ENCODE measurements at regions not wholly inside any gene's neighbourhood (a gene's known extent, or its start where the extent isn't known, plus 50 kb on each side); places are given as distances from the start of the nearest gene placed in this dataset.

DNA sequence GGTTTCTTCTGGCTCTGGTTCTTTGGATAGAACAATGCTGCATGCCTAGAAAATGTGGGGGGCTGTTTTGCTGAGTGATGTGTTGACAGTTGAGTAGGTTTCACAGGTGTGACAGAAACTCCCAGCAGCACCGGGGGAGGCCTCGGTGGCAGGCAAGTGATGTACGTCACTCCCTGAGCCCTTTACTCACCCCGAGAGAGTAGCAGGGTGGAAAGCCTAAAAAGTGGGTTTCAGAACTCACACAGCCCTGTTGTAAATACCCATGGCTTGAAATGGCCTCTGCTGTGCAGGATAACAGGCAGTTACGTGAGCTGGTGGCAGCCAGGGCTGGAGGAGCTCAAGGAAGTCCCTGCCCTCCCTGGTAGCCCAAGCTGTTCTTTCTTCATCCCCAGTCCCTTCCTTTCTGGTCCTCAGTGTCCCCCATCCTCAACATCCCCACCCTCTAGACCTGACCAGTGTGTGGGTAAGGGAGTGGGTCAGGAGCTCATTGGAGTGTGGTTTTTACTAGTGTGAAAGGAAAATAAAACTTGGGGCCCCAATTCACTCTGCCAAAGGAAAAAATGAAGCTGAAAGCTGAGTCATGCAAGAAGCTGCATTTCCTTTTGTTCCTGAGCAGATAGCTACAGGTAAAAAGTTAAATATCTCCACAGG is 258.1 kb downstream of the STK31 start:
- Histone ChIP-seq H3K9me3 (ENCODE audit: control insufficient read depth in 2 of 2, insufficient read depth in 1 of 2, low read length in 1 of 2) (no peaks in the 10 kb centered on the region), H3K36me3 (ENCODE audit: control insufficient read depth in 2 of 2, insufficient read depth in 2 of 2, low read length in 1 of 2) (no peaks in the 10 kb centered on the region), H3K27ac (ENCODE audit: low read depth in 1 of 2, low read length in 1 of 2) (peak overlapping the region in 1 of 2 donors; percentile 61), H3K27me3 (ENCODE audit: control insufficient read depth in 2 of 2, insufficient read depth in 1 of 2, low read length in 1 of 2) (no peaks in the 10 kb centered on the region), H3K4me1 (ENCODE audit: control insufficient read depth in 2 of 2, insufficient read depth in 2 of 2, low read length in 2 of 2) (no peaks in the 10 kb centered on the region), H3K4me3 (ENCODE audit: low read length in 2 of 2) (no peak overlapping the region)
- 85% methylated on average over 5 of the region's 5 CpGs for WGBS
- peak in 2 of 9 donors; percentile 17 to 48 for DNase-seq (ENCODE audit: low read depth in 6 of 9, low spot score in 9 of 9)

DNA sequence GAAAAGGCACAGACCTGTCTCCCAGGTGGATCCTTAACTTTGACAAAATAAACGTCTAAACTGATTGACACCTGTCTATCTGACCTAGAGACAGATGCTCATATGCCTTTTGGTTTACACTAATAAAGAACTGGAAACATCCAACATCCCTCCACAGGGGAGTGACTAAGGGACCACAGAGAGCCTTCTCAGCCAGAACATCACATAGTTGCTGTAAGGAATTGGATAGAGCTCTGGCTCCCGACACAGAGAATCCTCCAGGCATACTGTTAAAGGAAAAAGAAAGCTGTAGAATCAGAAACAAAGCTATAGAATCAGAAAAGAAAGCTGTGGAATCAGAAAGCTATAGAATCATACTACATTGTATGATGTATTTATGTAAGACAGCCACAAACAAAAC is 258.8 kb downstream of the STK31 start:
- Histone ChIP-seq H3K27ac (ENCODE audit: low read depth in 1 of 2, low read length in 1 of 2) (no peak overlapping the region), H3K9me3 (ENCODE audit: control insufficient read depth in 2 of 2, insufficient read depth in 1 of 2, low read length in 1 of 2) (no peaks in the 10 kb centered on the region), H3K4me1 (ENCODE audit: control insufficient read depth in 2 of 2, insufficient read depth in 2 of 2, low read length in 2 of 2) (no peaks in the 10 kb centered on the region), H3K4me3 (ENCODE audit: low read length in 2 of 2) (no peak overlapping the region), H3K27me3 (ENCODE audit: control insufficient read depth in 2 of 2, insufficient read depth in 1 of 2, low read length in 1 of 2) (no peaks in the 10 kb centered on the region), H3K36me3 (ENCODE audit: control insufficient read depth in 2 of 2, insufficient read depth in 2 of 2, low read length in 1 of 2) (no peaks in the 10 kb centered on the region)
- DNase-seq (ENCODE audit: low read depth in 6 of 9, low spot score in 9 of 9), result no peak
- 93% methylated on average over 2 of the region's 2 CpGs for WGBS

DNA sequence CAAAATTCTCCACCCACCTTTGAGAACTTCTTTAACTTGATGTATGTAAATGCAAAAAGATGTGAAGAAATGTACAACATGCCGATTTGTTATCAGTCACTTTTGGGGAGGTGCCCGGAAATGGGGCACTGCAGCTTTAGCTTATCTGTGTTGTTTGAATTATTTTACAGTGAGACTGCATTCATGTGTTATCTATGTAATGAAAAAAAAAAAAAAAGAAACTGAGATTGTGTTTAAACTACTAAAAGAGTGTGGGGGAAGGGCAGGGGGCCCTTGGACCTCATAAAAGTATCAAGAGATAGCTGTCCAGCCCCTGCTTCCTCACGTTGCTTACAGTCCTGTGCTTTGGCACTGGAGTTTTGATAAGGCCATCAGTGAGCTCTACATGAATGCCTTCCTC is 259.4 kb downstream of the STK31 start:
- Histone ChIP-seq H3K27me3 (ENCODE audit: control insufficient read depth in 2 of 2, insufficient read depth in 1 of 2, low read length in 1 of 2) (no peaks in the 10 kb centered on the region), H3K4me3 (ENCODE audit: low read length in 2 of 2) (no peak overlapping the region), H3K9me3 (ENCODE audit: control insufficient read depth in 2 of 2, insufficient read depth in 1 of 2, low read length in 1 of 2) (no peaks in the 10 kb centered on the region), H3K4me1 (ENCODE audit: control insufficient read depth in 2 of 2, insufficient read depth in 2 of 2, low read length in 2 of 2) (no peaks in the 10 kb centered on the region), H3K36me3 (ENCODE audit: control insufficient read depth in 2 of 2, insufficient read depth in 2 of 2, low read length in 1 of 2) (no peaks in the 10 kb centered on the region), H3K27ac (ENCODE audit: low read depth in 1 of 2, low read length in 1 of 2) (no peak overlapping the region)
- DNase-seq (ENCODE audit: low read depth in 6 of 9, low spot score in 9 of 9), result no peak
- 95% methylated on average over 3 of the region's 3 CpGs for WGBS

DNA sequence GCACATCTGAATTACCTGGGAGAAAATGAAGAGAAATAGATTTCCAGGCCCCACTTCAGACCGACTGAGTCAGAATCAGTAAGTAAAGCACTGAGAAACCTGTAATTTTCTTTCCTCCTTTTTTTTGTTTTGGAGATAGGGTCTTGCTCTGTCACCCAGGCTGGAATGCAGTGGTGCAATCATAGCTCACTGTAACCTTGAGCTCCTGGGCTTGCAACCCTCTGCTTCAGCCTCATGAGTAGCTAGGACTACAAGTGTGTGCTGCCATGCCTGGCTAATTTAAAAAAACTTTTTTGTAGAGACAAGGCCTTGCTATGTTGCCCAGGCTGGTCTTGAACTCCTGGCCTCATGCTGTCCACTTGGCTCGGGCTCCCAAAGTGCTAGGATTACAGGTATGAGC is 260.2 kb downstream of the STK31 start:
- no peak overlapping the region for H3K4me3 ChIP-seq (ENCODE audit: low read length in 2 of 2)
- no peak for DNase-seq (ENCODE audit: low read depth in 6 of 9, low spot score in 9 of 9)
- no peaks in the 10 kb centered on the region for H3K36me3 ChIP-seq (ENCODE audit: control insufficient read depth in 2 of 2, insufficient read depth in 2 of 2, low read length in 1 of 2)
- H3K4me1 ChIP-seq (ENCODE audit: control insufficient read depth in 2 of 2, insufficient read depth in 2 of 2, low read length in 2 of 2), result no peaks in the 10 kb centered on the region
- H3K9me3 ChIP-seq (ENCODE audit: control insufficient read depth in 2 of 2, insufficient read depth in 1 of 2, low read length in 1 of 2), result no peaks in the 10 kb centered on the region
- 94% methylated on average over 2 of the region's 2 CpGs for WGBS
- no peak overlapping the region for H3K27ac ChIP-seq (ENCODE audit: low read depth in 1 of 2, low read length in 1 of 2)
- H3K27me3 ChIP-seq (ENCODE audit: control insufficient read depth in 2 of 2, insufficient read depth in 1 of 2, low read length in 1 of 2), result no peaks in the 10 kb centered on the region

DNA sequence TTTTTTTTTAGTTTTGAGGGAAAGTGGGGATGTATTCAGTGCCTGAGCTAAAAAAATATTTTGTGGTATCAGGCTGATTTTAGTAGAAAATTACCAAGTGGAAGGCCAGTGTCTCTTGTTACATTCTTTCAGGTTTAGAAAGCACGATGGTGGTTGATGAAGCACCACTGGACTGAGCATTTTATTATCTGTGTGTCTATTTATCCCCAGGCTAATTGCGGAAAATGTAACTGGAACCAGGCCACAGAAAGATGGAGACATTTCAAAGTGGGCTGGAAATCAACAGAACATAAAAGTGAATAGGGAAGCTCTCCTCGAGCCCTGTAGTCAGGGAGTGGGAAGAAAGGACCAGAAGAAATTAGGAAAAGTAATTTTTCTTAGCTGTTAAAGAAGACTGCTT is 261.0 kb downstream of the STK31 start:
- Histone ChIP-seq H3K4me1 (ENCODE audit: control insufficient read depth in 2 of 2, insufficient read depth in 2 of 2, low read length in 2 of 2) (no peaks in the 10 kb centered on the region), H3K27me3 (ENCODE audit: control insufficient read depth in 2 of 2, insufficient read depth in 1 of 2, low read length in 1 of 2) (no peaks in the 10 kb centered on the region), H3K36me3 (ENCODE audit: control insufficient read depth in 2 of 2, insufficient read depth in 2 of 2, low read length in 1 of 2) (no peaks in the 10 kb centered on the region), H3K4me3 (ENCODE audit: low read length in 2 of 2) (no peak overlapping the region), H3K27ac (ENCODE audit: low read depth in 1 of 2, low read length in 1 of 2) (no peak overlapping the region), H3K9me3 (ENCODE audit: control insufficient read depth in 2 of 2, insufficient read depth in 1 of 2, low read length in 1 of 2) (no peaks in the 10 kb centered on the region)
- WGBS, result 86% methylated on average over 3 of the region's 3 CpGs
- no peak for DNase-seq (ENCODE audit: low read depth in 6 of 9, low spot score in 9 of 9)

DNA sequence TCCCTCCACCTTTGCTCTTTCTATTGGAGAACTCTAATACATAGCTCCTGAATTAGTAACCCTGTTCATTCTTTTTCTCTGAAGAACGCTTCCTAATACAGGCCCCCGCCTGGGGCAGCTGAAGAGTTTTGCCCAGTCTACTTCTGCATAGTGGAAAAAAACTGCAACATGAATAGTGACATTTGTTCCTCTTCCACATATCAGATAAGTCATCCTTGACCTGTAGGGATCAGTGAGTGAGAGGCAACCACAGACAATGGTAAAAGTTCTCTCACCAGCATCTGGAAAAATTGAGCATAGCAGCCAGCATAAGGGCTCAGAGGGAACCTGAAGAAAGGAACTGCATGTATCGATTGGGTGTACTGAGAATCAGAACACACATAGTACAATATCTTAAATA is 262.0 kb downstream of the STK31 start:
- whole genome bisulfite sequencing, result 98% methylated on average over 3 of the region's 3 CpGs
- H3K4me1 ChIP-seq (ENCODE audit: control insufficient read depth in 2 of 2, insufficient read depth in 2 of 2, low read length in 2 of 2), result no peaks in the 10 kb centered on the region
- no peaks in the 10 kb centered on the region for H3K27me3 ChIP-seq (ENCODE audit: control insufficient read depth in 2 of 2, insufficient read depth in 1 of 2, low read length in 1 of 2)
- no peak overlapping the region for H3K4me3 ChIP-seq (ENCODE audit: low read length in 2 of 2)
- no peaks in the 10 kb centered on the region for H3K36me3 ChIP-seq (ENCODE audit: control insufficient read depth in 2 of 2, insufficient read depth in 2 of 2, low read length in 1 of 2)
- H3K9me3 ChIP-seq (ENCODE audit: control insufficient read depth in 2 of 2, insufficient read depth in 1 of 2, low read length in 1 of 2), result no peaks in the 10 kb centered on the region
- H3K27ac ChIP-seq (ENCODE audit: low read depth in 1 of 2, low read length in 1 of 2), result no peak overlapping the region
- no peak for DNase-seq (ENCODE audit: low read depth in 6 of 9, low spot score in 9 of 9)

DNA sequence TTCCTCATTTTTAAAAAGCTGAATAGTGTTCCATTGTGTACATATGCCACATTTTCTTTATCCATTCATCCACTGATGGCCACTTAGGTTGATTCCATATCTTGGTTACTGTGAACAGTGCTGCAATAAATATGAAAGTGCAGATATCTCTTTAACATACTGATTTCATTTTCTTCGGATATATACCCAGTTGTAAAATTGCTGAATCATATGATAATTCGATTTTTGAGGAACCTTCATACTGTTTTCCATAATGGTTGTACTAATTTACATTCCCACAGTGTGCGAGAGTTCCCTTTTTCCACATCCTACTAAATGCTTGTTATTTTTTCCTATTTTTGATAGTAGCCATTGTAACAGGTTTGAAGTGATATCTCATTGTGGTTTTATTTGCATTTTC is 263.2 kb downstream of the STK31 start:
- no peaks in the 10 kb centered on the region for H3K4me1 ChIP-seq (ENCODE audit: control insufficient read depth in 2 of 2, insufficient read depth in 2 of 2, low read length in 2 of 2)
- no peak for DNase-seq (ENCODE audit: low read depth in 6 of 9, low spot score in 9 of 9)
- H3K9me3 ChIP-seq (ENCODE audit: control insufficient read depth in 2 of 2, insufficient read depth in 1 of 2, low read length in 1 of 2), result no peaks in the 10 kb centered on the region
- H3K27me3 ChIP-seq (ENCODE audit: control insufficient read depth in 2 of 2, insufficient read depth in 1 of 2, low read length in 1 of 2), result no peaks in the 10 kb centered on the region
- H3K27ac ChIP-seq (ENCODE audit: low read depth in 1 of 2, low read length in 1 of 2), result no peak overlapping the region
- H3K36me3 ChIP-seq (ENCODE audit: control insufficient read depth in 2 of 2, insufficient read depth in 2 of 2, low read length in 1 of 2), result no peaks in the 10 kb centered on the region
- WGBS, result 76% methylated on average over 3 of the region's 3 CpGs
- no peak overlapping the region for H3K4me3 ChIP-seq (ENCODE audit: low read length in 2 of 2)

DNA sequence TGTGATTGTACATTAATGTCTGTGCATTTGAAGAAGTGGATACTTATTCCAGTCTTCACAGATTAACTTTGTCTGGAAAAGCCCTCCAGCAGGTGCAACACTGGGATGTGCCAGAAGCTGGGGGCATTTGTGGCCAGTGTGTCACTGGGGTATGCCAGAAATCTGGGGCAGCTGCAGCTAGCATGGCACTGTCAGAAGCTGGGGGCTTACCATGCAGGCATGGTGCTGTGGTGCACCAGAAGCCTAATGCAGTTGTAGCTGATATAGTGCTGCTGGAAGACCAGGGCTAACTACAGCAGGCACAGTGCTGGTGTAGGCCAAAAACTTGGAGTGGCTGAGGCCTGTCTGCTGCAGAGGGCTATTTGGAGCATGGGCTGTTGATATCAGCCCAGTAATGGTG is 270.1 kb downstream of the STK31 start:
- Histone ChIP-seq H3K4me3 (ENCODE audit: low read length in 2 of 2) (no peak overlapping the region), H3K9me3 (ENCODE audit: control insufficient read depth in 2 of 2, insufficient read depth in 1 of 2, low read length in 1 of 2) (peaks cover 0 to 6% of the 10 kb centered on the region in 2 donors), H3K4me1 (ENCODE audit: control insufficient read depth in 2 of 2, insufficient read depth in 2 of 2, low read length in 2 of 2) (no peaks in the 10 kb centered on the region), H3K36me3 (ENCODE audit: control insufficient read depth in 2 of 2, insufficient read depth in 2 of 2, low read length in 1 of 2) (no peaks in the 10 kb centered on the region), H3K27me3 (ENCODE audit: control insufficient read depth in 2 of 2, insufficient read depth in 1 of 2, low read length in 1 of 2) (no peaks in the 10 kb centered on the region), H3K27ac (ENCODE audit: low read depth in 1 of 2, low read length in 1 of 2) (no peak overlapping the region)
- no peak for DNase-seq (ENCODE audit: low read depth in 6 of 9, low spot score in 9 of 9)

DNA sequence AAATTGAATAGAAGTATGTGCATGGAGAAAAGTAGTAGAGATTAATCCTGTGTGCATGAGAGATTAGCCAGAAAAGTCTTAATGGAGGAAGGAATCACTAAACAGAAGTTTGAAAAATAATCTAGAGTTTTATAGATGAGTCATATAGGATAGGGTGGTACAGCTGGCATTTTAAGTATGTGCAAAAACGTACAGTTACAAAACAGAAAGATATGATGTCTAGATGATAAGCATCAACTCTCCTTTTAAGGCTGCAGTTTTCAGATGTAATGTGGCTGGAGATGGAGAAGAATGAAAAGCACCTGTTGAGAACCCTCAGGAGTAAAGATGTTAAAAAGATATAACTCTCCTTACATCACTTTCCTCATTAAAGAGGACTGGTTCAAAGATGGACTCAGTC is 271.3 kb downstream of the STK31 start:
- DNase-seq (ENCODE audit: low read depth in 6 of 9, low spot score in 9 of 9), result peak in 1 of 9 donors; percentile 18
- Histone ChIP-seq H3K9me3 (ENCODE audit: control insufficient read depth in 2 of 2, insufficient read depth in 1 of 2, low read length in 1 of 2) (peaks cover 0 to 6% of the 10 kb centered on the region in 2 donors), H3K27me3 (ENCODE audit: control insufficient read depth in 2 of 2, insufficient read depth in 1 of 2, low read length in 1 of 2) (no peaks in the 10 kb centered on the region), H3K36me3 (ENCODE audit: control insufficient read depth in 2 of 2, insufficient read depth in 2 of 2, low read length in 1 of 2) (no peaks in the 10 kb centered on the region), H3K4me3 (ENCODE audit: low read length in 2 of 2) (no peak overlapping the region), H3K4me1 (ENCODE audit: control insufficient read depth in 2 of 2, insufficient read depth in 2 of 2, low read length in 2 of 2) (no peaks in the 10 kb centered on the region), H3K27ac (ENCODE audit: low read depth in 1 of 2, low read length in 1 of 2) (no peak overlapping the region)
- 29% methylated on average over 1 of the region's 1 CpG for WGBS

DNA sequence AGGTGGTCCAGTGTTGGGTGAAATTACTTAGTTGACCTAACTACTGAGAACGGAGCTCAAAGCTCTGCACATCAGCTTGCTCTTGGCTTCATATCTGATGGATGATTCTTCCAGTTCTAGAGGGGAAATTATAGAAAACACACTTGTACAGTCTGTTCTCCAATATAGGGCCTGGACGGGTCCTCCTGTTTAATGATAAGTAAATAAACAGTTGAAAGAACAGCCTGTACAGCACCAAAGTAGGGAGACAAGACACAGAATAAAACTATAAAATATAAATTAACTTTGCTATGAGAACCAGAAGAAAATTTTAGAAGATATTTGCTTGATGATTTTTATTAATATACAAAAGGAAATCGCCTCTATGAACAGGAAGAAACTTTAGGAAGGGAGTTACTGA is 271.7 kb downstream of the STK31 start:
- no peak overlapping the region for H3K4me3 ChIP-seq (ENCODE audit: low read length in 2 of 2)
- no peaks in the 10 kb centered on the region for H3K4me1 ChIP-seq (ENCODE audit: control insufficient read depth in 2 of 2, insufficient read depth in 2 of 2, low read length in 2 of 2)
- no peaks in the 10 kb centered on the region for H3K27me3 ChIP-seq (ENCODE audit: control insufficient read depth in 2 of 2, insufficient read depth in 1 of 2, low read length in 1 of 2)
- H3K36me3 ChIP-seq (ENCODE audit: control insufficient read depth in 2 of 2, insufficient read depth in 2 of 2, low read length in 1 of 2), result no peaks in the 10 kb centered on the region
- peaks cover 0 to 6% of the 10 kb centered on the region in 2 donors for H3K9me3 ChIP-seq (ENCODE audit: control insufficient read depth in 2 of 2, insufficient read depth in 1 of 2, low read length in 1 of 2)
- DNase-seq (ENCODE audit: low read depth in 6 of 9, low spot score in 9 of 9), result no peak
- no peak overlapping the region for H3K27ac ChIP-seq (ENCODE audit: low read depth in 1 of 2, low read length in 1 of 2)
- 93% methylated on average over 3 of the region's 3 CpGs for WGBS
